ACC112 (cell line): ENCODE measurements at regions not wholly inside any gene's neighbourhood (a gene's known extent, or its start where the extent isn't known, plus 50 kb on each side); places are given as distances from the start of the nearest gene placed in this dataset.
"Not testable (repeated sequence)": the region's sequence is repeated elsewhere in the genome, so short reads cannot be mapped to it uniquely, and the experiment has no call there.

ENCODE experiments used
- H2AFZ ChIP-seq: fragments of 200-600 bp; sonication (generic); one replicate; pipeline ENCODE4 v1.6.0; 2017; ENCODE audit warnings: antibody characterized with exemption, low read length; ENCODE audit not compliant: unreplicated experiment
- H3K27ac ChIP-seq: fragments of 200-600 bp; sonication (generic); 2 replicates; pipeline ENCODE4 v1.5.1; 2014; ENCODE audit warnings: low read depth, mild to moderate bottlenecking, antibody characterized with exemption, low read length, moderate library complexity
- H3K27me3 ChIP-seq: fragments of 200-600 bp; sonication (generic); 2 replicates; pipeline ENCODE4 v1.6.1; 2014; ENCODE audit warnings: mild to moderate bottlenecking, antibody characterized with exemption, low read length, moderate library complexity, mixed read lengths; ENCODE audit not compliant: insufficient read depth
- H3K36me3 ChIP-seq: fragments of 200-600 bp; sonication (generic); 2 replicates; pipeline ENCODE4 v1.6.1; 2016; ENCODE audit warnings: mild to moderate bottlenecking, antibody characterized with exemption, low read length, moderate library complexity, mixed read lengths; ENCODE audit not compliant: insufficient read depth
- H3K4me1 ChIP-seq: fragments of 200-600 bp; sonication (generic); one replicate; pipeline ENCODE4 v1.6.1; 2016; ENCODE audit warnings: low read length, mixed read lengths; ENCODE audit not compliant: insufficient read depth, unreplicated experiment, control insufficient read depth
- H3K4me3 ChIP-seq: fragments of 200-600 bp; sonication (generic); 2 replicates; pipeline ENCODE4 v1.5.1; 2014; ENCODE audit warnings: mild to moderate bottlenecking, low read depth, low read length
- H3K79me2 ChIP-seq: fragments of 200-600 bp; sonication (generic); one replicate; pipeline ENCODE4 v1.6.0; 2016; ENCODE audit warnings: low read length; ENCODE audit not compliant: control insufficient read depth, unreplicated experiment, insufficient read depth

- H3K27ac ChIP-seq, H3K79me2 ChIP-seq, H2AFZ ChIP-seq, H3K27me3 ChIP-seq, H3K36me3 ChIP-seq, H3K4me3 ChIP-seq, H3K4me1 ChIP-seq: not testable (repeated sequence)
Measured at GRCh38 chr2:175593686-175594525, 408.2 kb downstream of the LNPK start.

- not testable (repeated sequence) for H3K36me3 ChIP-seq, H3K4me3 ChIP-seq, H3K4me1 ChIP-seq, H3K79me2 ChIP-seq, H2AFZ ChIP-seq, H3K27ac ChIP-seq, H3K27me3 ChIP-seq
Measured at GRCh38 chr2:175588213-175588612, 406.7 kb upstream of the ATP5MC3 start.

DNA sequence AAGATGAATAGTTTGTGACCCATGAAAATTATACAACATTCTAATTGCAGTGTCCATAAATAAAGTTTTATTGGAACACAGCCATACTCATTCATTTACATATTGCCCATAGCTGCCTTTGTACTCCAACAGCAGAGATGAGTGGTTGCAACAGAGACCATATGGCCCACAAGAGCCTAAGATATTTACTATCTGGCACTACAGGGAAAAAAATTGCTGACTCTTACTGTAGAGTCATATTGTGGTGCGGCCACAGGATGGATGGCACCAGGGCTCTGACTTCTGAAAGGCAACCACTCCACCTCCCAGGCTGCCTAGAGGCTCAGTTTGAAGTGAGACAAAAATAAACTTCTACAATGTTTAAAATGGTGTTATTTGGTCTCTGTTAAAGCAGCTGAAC lies 404.0 kb upstream of the ATP5MC3 start:
- H3K4me3 ChIP-seq, result no peak overlapping the region
- H3K27me3 ChIP-seq, result no peaks in the 10 kb centered on the region
- no peaks in the 10 kb centered on the region for H3K79me2 ChIP-seq
- H3K36me3 ChIP-seq, result no peaks in the 10 kb centered on the region
- H2AFZ ChIP-seq, result no peak overlapping the region
- H3K4me1 ChIP-seq, result no peaks in the 10 kb centered on the region
- no peak overlapping the region for H3K27ac ChIP-seq

GRCh38 chr2:175580652-175581051 lies 399.1 kb upstream of the ATP5MC3 start:
- H3K4me1 ChIP-seq, result no peaks in the 10 kb centered on the region
- H3K79me2 ChIP-seq, result no peaks in the 10 kb centered on the region
- no peaks in the 10 kb centered on the region for H3K27me3 ChIP-seq
- H3K4me3 ChIP-seq, result no peak overlapping the region
- no peak overlapping the region for H3K27ac ChIP-seq
- H3K36me3 ChIP-seq, result no peaks in the 10 kb centered on the region
- no peak overlapping the region for H2AFZ ChIP-seq

GRCh38 chr2:175579646-175580045 lies 398.1 kb upstream of the ATP5MC3 start:
- H3K27ac ChIP-seq, result no peak overlapping the region
- no peak overlapping the region for H3K4me3 ChIP-seq
- H3K36me3 ChIP-seq, result no peaks in the 10 kb centered on the region
- H2AFZ ChIP-seq, result no peak overlapping the region
- no peaks in the 10 kb centered on the region for H3K4me1 ChIP-seq
- H3K79me2 ChIP-seq, result no peaks in the 10 kb centered on the region
- no peaks in the 10 kb centered on the region for H3K27me3 ChIP-seq

DNA sequence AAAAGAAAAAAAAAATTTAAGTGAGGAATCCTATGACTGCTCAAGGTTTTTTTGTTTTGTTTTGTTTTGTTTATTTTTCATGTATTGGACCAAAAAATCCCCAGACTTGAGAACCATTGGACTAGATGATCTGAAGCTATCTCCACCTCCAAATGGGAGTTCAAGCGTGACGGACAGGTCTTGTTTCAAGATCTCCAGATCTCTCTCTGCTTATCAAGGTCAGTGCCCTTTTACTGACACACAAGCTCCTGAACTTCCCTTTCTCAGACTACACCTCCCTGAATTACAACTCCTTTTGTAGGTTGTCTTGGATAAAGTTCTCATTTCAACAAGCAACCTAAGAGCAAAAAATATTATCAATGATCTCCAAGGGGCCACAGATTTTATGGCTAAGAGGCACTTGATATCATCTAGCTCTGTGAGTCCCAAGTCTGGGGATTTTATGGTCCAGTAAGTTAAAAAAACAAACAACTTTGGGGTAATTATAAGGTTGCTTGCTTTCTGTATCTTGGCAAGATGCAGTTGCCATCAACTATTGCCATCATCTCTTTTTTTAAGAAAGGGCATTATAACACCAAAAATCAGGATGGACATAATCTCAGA lies 396.0 kb upstream of the ATP5MC3 start:
- H3K27ac ChIP-seq, result no peak overlapping the region
- no peaks in the 10 kb centered on the region for H3K4me1 ChIP-seq
- no peak overlapping the region for H3K4me3 ChIP-seq
- H2AFZ ChIP-seq, result no peak overlapping the region
- no peaks in the 10 kb centered on the region for H3K36me3 ChIP-seq
- no peaks in the 10 kb centered on the region for H3K27me3 ChIP-seq
- H3K79me2 ChIP-seq, result no peaks in the 10 kb centered on the region

DNA sequence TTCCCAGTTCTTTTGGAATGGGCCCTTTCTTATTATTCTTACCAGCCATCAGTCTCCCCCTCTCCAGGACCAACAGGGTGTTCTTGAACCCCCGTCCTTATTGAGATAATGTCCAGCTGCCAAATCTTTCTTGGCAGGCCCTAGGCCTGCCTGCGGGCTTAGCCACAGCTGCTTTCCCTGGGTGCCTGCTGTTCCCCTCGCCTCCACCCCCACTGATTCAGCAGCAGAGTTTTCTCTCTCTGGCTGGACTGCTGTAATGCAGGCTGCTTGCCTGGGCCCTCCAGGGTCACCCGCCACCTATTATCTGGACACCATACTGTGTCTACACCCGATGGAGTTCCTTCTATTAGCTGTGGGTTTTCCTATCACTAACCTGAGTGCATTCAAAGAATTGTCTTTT lies 395.4 kb upstream of the ATP5MC3 start:
- no peaks in the 10 kb centered on the region for H3K36me3 ChIP-seq
- H3K27me3 ChIP-seq, result no peaks in the 10 kb centered on the region
- no peak overlapping the region for H3K27ac ChIP-seq
- H3K79me2 ChIP-seq, result no peaks in the 10 kb centered on the region
- H2AFZ ChIP-seq, result no peak overlapping the region
- no peaks in the 10 kb centered on the region for H3K4me1 ChIP-seq
- no peak overlapping the region for H3K4me3 ChIP-seq

DNA sequence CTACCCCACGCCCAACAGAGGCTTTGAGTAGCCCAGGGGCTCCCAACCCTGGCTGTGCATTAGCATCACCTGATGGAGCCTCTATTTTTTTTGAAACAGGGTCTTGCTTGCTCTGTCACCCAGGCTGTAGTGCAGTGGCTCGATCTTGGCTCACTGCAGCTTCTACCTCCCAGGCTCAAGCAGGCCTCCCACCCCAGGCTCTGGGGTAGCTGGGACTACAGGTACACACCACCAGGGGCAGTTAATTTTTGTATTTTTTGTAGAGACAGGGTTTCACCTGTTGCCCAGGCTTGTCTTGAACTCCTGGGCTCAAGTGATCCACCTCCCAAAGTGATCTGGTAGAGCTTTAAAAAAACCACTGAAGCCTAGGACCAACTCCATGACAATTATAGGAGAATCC lies 394.8 kb upstream of the ATP5MC3 start:
- H3K36me3 ChIP-seq, result no peaks in the 10 kb centered on the region
- H2AFZ ChIP-seq, result no peak overlapping the region
- H3K27ac ChIP-seq, result no peak overlapping the region
- H3K79me2 ChIP-seq, result no peaks in the 10 kb centered on the region
- no peak overlapping the region for H3K4me3 ChIP-seq
- H3K27me3 ChIP-seq, result no peaks in the 10 kb centered on the region
- no peaks in the 10 kb centered on the region for H3K4me1 ChIP-seq

DNA sequence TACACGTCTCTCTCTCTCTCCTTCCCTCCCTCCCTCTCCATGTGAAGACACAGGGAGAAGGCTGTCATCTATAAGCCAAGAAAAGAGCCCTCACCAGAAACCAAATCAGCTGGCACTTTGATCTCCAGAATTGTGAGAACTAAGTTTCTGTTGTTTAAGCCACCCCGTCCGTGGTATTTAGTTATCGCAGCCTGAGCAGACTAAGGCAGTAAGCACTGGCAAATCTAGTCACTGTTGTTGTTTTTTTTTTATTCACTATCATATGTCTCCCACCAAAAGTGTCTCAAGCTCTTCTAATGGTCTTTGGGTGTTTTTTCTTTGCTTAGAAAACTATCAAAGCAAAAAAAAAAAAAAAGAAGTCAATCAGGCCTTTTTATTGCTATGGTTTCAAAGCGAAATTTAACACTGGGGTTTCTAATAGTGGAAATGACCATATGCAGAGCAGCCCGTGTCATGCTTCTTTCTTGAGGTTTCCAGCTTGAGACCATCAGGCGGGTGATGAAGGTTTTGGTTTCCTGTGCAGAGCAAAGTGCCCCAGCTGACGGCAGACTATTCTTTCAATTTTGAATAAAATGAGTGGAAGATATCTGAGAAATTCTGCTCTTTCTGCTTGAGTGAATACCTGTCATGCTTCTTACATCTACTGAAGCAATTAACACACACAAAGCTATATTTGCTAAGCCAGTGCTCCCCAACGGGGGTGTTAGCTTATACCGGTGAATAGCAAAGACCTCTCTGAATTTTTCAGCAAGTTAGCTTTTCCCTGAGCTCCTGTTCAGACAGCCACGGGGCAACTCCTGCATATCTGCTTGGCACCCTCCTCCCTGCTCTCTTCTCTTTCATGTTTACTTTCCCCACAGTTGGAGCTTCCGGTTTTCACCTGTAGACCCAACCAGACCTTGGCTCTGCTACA lies 394.1 kb upstream of the ATP5MC3 start:
- Histone ChIP-seq H3K4me1 (no peaks in the 10 kb centered on the region), H3K4me3 (no peak overlapping the region), H2AFZ (no peak overlapping the region), H3K36me3 (no peaks in the 10 kb centered on the region), H3K27ac (no peak overlapping the region), H3K79me2 (no peaks in the 10 kb centered on the region), H3K27me3 (no peaks in the 10 kb centered on the region)

DNA sequence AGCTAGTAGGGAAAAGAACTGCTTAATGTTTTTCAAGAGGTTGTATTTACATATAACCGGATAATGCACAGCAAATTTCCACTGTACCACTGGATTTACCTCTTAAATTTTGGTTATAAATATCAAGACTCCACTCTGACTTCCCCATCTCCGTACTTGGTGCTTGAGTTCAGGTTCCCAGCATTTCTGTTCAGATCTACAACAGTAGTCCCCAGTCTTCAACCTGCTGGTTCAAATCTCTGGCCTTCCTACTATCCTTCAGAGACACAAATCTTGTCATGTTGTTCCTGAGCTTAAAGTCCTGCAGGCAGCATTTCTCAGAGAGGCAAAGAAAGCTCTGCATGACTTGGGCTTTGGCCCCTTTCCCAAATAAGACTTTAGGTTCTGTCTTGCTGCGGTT lies 392.6 kb upstream of the ATP5MC3 start:
- Histone ChIP-seq H3K79me2 (no peaks in the 10 kb centered on the region), H3K27ac (no peak overlapping the region), H3K4me3 (no peak overlapping the region), H2AFZ (no peak overlapping the region), H3K27me3 (no peaks in the 10 kb centered on the region), H3K36me3 (no peaks in the 10 kb centered on the region), H3K4me1 (no peaks in the 10 kb centered on the region)
